Breast epithelium (tissue), 4 donors: ENCODE measurements at regions not wholly inside any gene's neighbourhood (a gene's known extent, or its start where the extent isn't known, plus 50 kb on each side); places are given as distances from the start of the nearest gene placed in this dataset.

Experiments
- DNase-seq, 2 donors: peaks; one replicate each; pipeline ENCODE4 v3.0.0-alpha.2; 2019; ENCODE audit warnings: low spot score in 2 of 2
- H3K27ac ChIP-seq, 2 donors: fragments of 200-600 bp; sonication (generic) in 1 of 2; one replicate each; pipeline ENCODE4 v1.5.1; 2016 to 2019; ENCODE audit warnings: mild to moderate bottlenecking in 1 of 2
- H3K27me3 ChIP-seq, 2 donors: fragments of 200-600 bp; sonication (generic) in 1 of 2; one replicate each; pipeline versions ENCODE4 v1.5.1 to v1.6.0; 2017 to 2019; ENCODE audit warnings: control low read depth in 1 of 2, mild to moderate bottlenecking in 1 of 2
- H3K36me3 ChIP-seq: fragments of 200-600 bp; one replicate; pipeline ENCODE4 v1.5.1; 2019
- H3K4me1 ChIP-seq, 2 donors: fragments of 200-600 bp; sonication (generic); one replicate each; pipeline ENCODE4 v1.5.1; 2016 to 2019; ENCODE audit warnings: control low read depth in 1 of 2
- H3K4me3 ChIP-seq, 3 donors: fragments of 200-600 bp; sonication (generic); 1 replicate in 2 of 3; 2 replicates in 1 of 3; pipeline ENCODE4 v1.5.1; 2016 to 2019; ENCODE audit warnings: mild to moderate bottlenecking in 3 of 3, moderate library complexity in 2 of 3
- H3K9me3 ChIP-seq, 2 donors: fragments of 200-600 bp; sonication (generic) in 1 of 2; one replicate each; pipeline ENCODE4 v1.5.1; 2016 to 2019; ENCODE audit warnings: control low read depth in 1 of 2
- CTCF ChIP-seq, 3 donors: fragments of 450-650 bp; IDR thresholded peaks; one replicate each; pipeline ENCODE4 v1.5.1; 2016 to 2017; ENCODE audit warnings: antibody characterized with exemption in 3 of 3, mild to moderate bottlenecking in 3 of 3, moderate library complexity in 3 of 3
- POLR2A ChIP-seq: fragments of 450-650 bp; IDR thresholded peaks from one replicate; pipeline ENCODE4 v1.6.1; 2016; ENCODE audit warnings: antibody characterized with exemption, mild to moderate bottlenecking, moderate library complexity
- POLR2AphosphoS5 ChIP-seq, 3 donors: sonication (generic); formaldehyde crosslinking; IDR thresholded peaks; one replicate each; pipeline ENCODE4 v1.6.1; 2017; ENCODE audit warnings: antibody characterized with exemption in 3 of 3
- intact Hi-C: fragments of 100-400 bp; cut with DNase I; formaldehyde crosslinking; loops from one replicate; pipeline ENCODE4 v1.15.1; 2023; ENCODE audit warnings: low total_unique reads

GRCh38 chrX:104316739-104317138, 62.0 kb upstream of the ESX1 start:
- no peak for DNase-seq
- Histone ChIP-seq H3K27me3 (peaks cover 0 to 62% of the 10 kb centered on the region in 2 donors), H3K36me3 (no peaks in the 10 kb centered on the region), H3K27ac (no peak overlapping the region), H3K4me1 (no peaks in the 10 kb centered on the region), H3K4me3 (no peak overlapping the region), H3K9me3 (no peaks in the 10 kb centered on the region)
- intact Hi-C loops, result no loop called here
- TF ChIP-seq CTCF (IDR thresholded peaks at IDR 0.05) (no peak), POLR2AphosphoS5 (IDR thresholded peaks at IDR 0.05) (no peak), POLR2A (no peak)

- H3K4me1 ChIP-seq, result no peaks in the 10 kb centered on the region
- H3K4me3 ChIP-seq, result no peak overlapping the region
- TF ChIP-seq POLR2A, result no peak
- no peak for TF ChIP-seq POLR2AphosphoS5 (IDR thresholded peaks at IDR 0.05)
- no peak for TF ChIP-seq CTCF (IDR thresholded peaks at IDR 0.05)
- no peaks in the 10 kb centered on the region for H3K9me3 ChIP-seq
- H3K27ac ChIP-seq, result no peak overlapping the region
- intact Hi-C loops, result no loop called here
- no peak for DNase-seq
- H3K27me3 ChIP-seq, result peaks cover 0 to 54% of the 10 kb centered on the region in 2 donors
- no peaks in the 10 kb centered on the region for H3K36me3 ChIP-seq
Measured at GRCh38 chrX:104315555-104315954, 60.8 kb upstream of the ESX1 start.

DNA sequence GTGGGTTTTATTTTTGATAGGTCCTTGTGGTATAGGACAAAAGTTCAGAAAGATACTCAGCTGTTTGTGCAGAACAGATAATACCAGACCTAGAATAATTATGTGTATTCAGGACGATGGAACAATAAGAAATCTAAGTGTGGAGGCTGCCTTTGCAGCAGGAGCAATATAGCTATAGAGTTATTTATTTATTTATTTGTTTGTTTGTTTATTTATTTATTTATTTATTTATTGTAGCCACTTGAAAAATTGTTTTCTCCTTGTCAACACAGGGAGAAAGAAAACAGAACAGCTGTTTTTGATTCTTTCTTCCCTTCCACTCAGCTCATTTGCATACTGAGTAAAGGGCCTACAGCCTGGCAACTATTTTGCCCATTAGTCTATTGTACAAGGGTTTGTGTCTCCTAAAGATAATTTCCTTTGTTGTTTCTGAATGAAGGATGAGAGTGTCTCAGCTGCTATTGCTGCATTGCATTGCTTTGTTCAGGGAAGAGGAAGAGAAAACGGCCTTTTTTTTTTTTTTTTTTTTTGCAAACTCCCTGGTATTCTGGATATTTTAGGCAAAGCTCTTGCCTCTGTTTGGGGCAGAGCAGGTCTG, 56.0 kb upstream of the ESX1 start:
- Histone ChIP-seq H3K36me3 (no peaks in the 10 kb centered on the region), H3K27ac (no peak overlapping the region), H3K4me3 (no peak overlapping the region), H3K4me1 (no peaks in the 10 kb centered on the region), H3K9me3 (no peaks in the 10 kb centered on the region), H3K27me3 (peaks cover 0 to 61% of the 10 kb centered on the region in 2 donors)
- DNase-seq, result no peak
- intact Hi-C loops, result no loop called here
- TF ChIP-seq POLR2AphosphoS5 (IDR thresholded peaks at IDR 0.05) (no peak), POLR2A (no peak), CTCF (IDR thresholded peaks at IDR 0.05) (no peak)

- Histone ChIP-seq H3K36me3 (no peaks in the 10 kb centered on the region), H3K27me3 (peaks cover 0 to 60% of the 10 kb centered on the region in 2 donors), H3K27ac (no peak overlapping the region), H3K4me1 (no peaks in the 10 kb centered on the region), H3K9me3 (no peaks in the 10 kb centered on the region), H3K4me3 (peak overlapping the region in 2 of 3 donors; percentile 3 to 41)
- intact Hi-C loops, result no loop called here
- DNase-seq, result no peak
- TF ChIP-seq POLR2A, result no peak
- TF ChIP-seq CTCF (IDR thresholded peaks at IDR 0.05), result peak in 1 of 3 donors; percentile 15
- no peak for TF ChIP-seq POLR2AphosphoS5 (IDR thresholded peaks at IDR 0.05)
Measured at GRCh38 chrX:104310090-104310489, 55.4 kb upstream of the ESX1 start.

- Histone ChIP-seq H3K27ac (no peak overlapping the region), H3K36me3 (no peaks in the 10 kb centered on the region), H3K4me3 (no peak overlapping the region), H3K9me3 (no peaks in the 10 kb centered on the region), H3K4me1 (no peaks in the 10 kb centered on the region), H3K27me3 (peaks cover 0 to 54% of the 10 kb centered on the region in 2 donors)
- TF ChIP-seq POLR2A (no peak), POLR2AphosphoS5 (IDR thresholded peaks at IDR 0.05) (no peak), CTCF (IDR thresholded peaks at IDR 0.05) (no peak)
- no peak for DNase-seq
- intact Hi-C loops, result no loop called here
Measured at GRCh38 chrX:104309169-104309568, 54.4 kb upstream of the ESX1 start.
